ENCODE measurements at regions not wholly inside any gene's neighbourhood (a gene's known extent, or its start where the extent isn't known, plus 50 kb on each side); places are given as distances from the start of the nearest gene placed in this dataset.

- DNase-seq (ENCODE audit: low spot score) = no peak
These were observed 455.1 kb upstream of the B3GAT1 start for GRCh38 chr11:134866981-134867675.

- DNase-seq (ENCODE audit: low spot score) = no peak
These were observed 454.2 kb upstream of the B3GAT1 start for GRCh38 chr11:134866215-134866614.

GRCh38 chr11:134864968-134865305, 452.9 kb upstream of the B3GAT1 start:
- DNase-seq (ENCODE audit: low spot score) = no peak

GRCh38 chr11:134864233-134864967, 452.4 kb upstream of the B3GAT1 start:
- no peak for DNase-seq (ENCODE audit: low spot score)

GRCh38 chr11:134863294-134863693, 451.3 kb upstream of the B3GAT1 start:
- DNase-seq (ENCODE audit: low spot score) = no peak

GRCh38 chr11:134862587-134863195, 450.6 kb upstream of the B3GAT1 start:
- no peak for DNase-seq (ENCODE audit: low spot score)

GRCh38 chr11:134862105-134862502, 450.1 kb upstream of the B3GAT1 start:
- DNase-seq (ENCODE audit: low spot score) = no peak

- DNase-seq (ENCODE audit: low spot score) = no peak
These were observed 449.6 kb upstream of the B3GAT1 start for GRCh38 chr11:134861490-134862104.

- DNase-seq (ENCODE audit: low spot score) = no peak
These were observed 446.9 kb upstream of the B3GAT1 start for GRCh38 chr11:134858783-134859480.

- no peak for DNase-seq (ENCODE audit: low spot score)
These were observed 445.0 kb upstream of the B3GAT1 start for GRCh38 chr11:134857035-134857434.

- no peak for DNase-seq (ENCODE audit: low spot score)
These were observed 444.3 kb upstream of the B3GAT1 start for GRCh38 chr11:134856056-134856971.

- no peak for DNase-seq (ENCODE audit: low spot score)
These were observed 442.2 kb upstream of the B3GAT1 start for GRCh38 chr11:134853992-134854991.

- peak; percentile 27 for DNase-seq (ENCODE audit: low spot score)
These were observed 439.6 kb upstream of the B3GAT1 start for GRCh38 chr11:134851503-134852224.

GRCh38 chr11:134850566-134850965, 438.5 kb upstream of the B3GAT1 start:
- DNase-seq (ENCODE audit: low spot score) = no peak

GRCh38 chr11:134849833-134850232, 437.8 kb upstream of the B3GAT1 start:
- no peak for DNase-seq (ENCODE audit: low spot score)

- DNase-seq (ENCODE audit: low spot score) = no peak
These were observed 435.2 kb upstream of the B3GAT1 start for GRCh38 chr11:134847083-134847715.

GRCh38 chr11:134846328-134847082, 434.5 kb upstream of the B3GAT1 start:
- DNase-seq (ENCODE audit: low spot score) = no peak
